SK-N-MC (cell line): ENCODE measurements at regions not wholly inside any gene's neighbourhood (a gene's known extent, or its start where the extent isn't known, plus 50 kb on each side); places are given as distances from the start of the nearest gene placed in this dataset.

ENCODE experiments used
- FOXP2 ChIP-seq: optimal IDR thresholded peaks from 2 replicates; pipeline ENCODE3; 2011; ENCODE audit warnings: mild to moderate bottlenecking, moderate library complexity; ENCODE audit not compliant: insufficient read depth; ENCODE audit errors: extremely low read length, control extremely low read depth
- POLR2AphosphoS5 ChIP-seq: IDR thresholded peaks from 2 replicates; pipeline ENCODE4 v1.6.1; 2012; ENCODE audit warnings: mild to moderate bottlenecking, low read depth, low read length, borderline replicate concordance

DNA sequence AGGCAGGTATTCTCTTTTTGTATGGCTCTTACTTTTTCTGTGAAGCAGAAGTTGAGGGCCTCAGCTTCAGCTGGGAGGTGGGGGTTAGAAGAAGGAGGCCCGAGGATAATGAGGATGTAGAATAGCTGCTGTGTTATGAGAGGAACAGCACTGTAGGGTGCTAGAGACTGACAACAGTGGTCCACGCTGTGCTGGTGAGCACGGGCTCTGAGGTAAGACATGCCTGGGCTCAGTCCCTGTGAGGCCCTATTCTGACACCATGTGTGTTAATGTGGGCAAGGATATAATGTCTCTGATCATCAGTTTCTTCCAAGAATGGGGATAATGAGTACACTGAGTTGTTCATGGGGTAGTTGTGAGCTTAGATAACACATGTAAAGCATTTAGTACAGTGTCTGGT lies 55.3 kb upstream of the SFRP2 start:
- no peak for TF ChIP-seq POLR2AphosphoS5
- no peak for TF ChIP-seq FOXP2
